ENCODE measurements at regions not wholly inside any gene's neighbourhood (a gene's known extent, or its start where the extent isn't known, plus 50 kb on each side); places are given as distances from the start of the nearest gene placed in this dataset.
"Not testable (repeated sequence)": the region's sequence is repeated elsewhere in the genome, so short reads cannot be mapped to it uniquely, and the experiment has no call there.

GRCh38 chr3:105096071-105096470 lies 270.6 kb upstream of the ALCAM start:
- DNase-seq = no peak

GRCh38 chr3:105101603-105102002 lies 265.1 kb upstream of the ALCAM start:
- DNase-seq = no peak

GRCh38 chr3:105103139-105103538 lies 263.6 kb upstream of the ALCAM start:
- no peak for DNase-seq

- no peak for DNase-seq
Measured at GRCh38 chr3:105108823-105109222, 257.9 kb upstream of the ALCAM start.

- DNase-seq = no peak
Measured at GRCh38 chr3:105118905-105119304, 247.8 kb upstream of the ALCAM start.

GRCh38 chr3:105119801-105120340 lies 246.8 kb upstream of the ALCAM start:
- DNase-seq = no peak

- DNase-seq = no peak
Measured at GRCh38 chr3:105130911-105131310, 235.8 kb upstream of the ALCAM start.

GRCh38 chr3:105137911-105138310 lies 228.8 kb upstream of the ALCAM start:
- no peak for DNase-seq

- DNase-seq = peak; percentile 16
Measured at GRCh38 chr3:105139881-105140560, 226.7 kb upstream of the ALCAM start.

- no peak for DNase-seq
Measured at GRCh38 chr3:105140899-105141367, 225.8 kb upstream of the ALCAM start.

- no peak for DNase-seq
Measured at GRCh38 chr3:105144837-105145236, 221.9 kb upstream of the ALCAM start.

- DNase-seq = no peak
Measured at GRCh38 chr3:105145511-105145910, 221.2 kb upstream of the ALCAM start.

GRCh38 chr3:105149197-105149596 lies 217.5 kb upstream of the ALCAM start:
- not testable (repeated sequence) for DNase-seq

GRCh38 chr3:105152987-105153386 lies 213.7 kb upstream of the ALCAM start:
- no peak for DNase-seq

- DNase-seq = no peak
Measured at GRCh38 chr3:105154692-105155091, 212.0 kb upstream of the ALCAM start.

GRCh38 chr3:105157067-105157765 lies 209.5 kb upstream of the ALCAM start:
- no peak for DNase-seq

GRCh38 chr3:105157766-105158085 lies 209.0 kb upstream of the ALCAM start:
- DNase-seq = no peak

- no peak for DNase-seq
Measured at GRCh38 chr3:105158286-105158685, 208.4 kb upstream of the ALCAM start.

GRCh38 chr3:105162448-105162847 lies 204.3 kb upstream of the ALCAM start:
- no peak for DNase-seq

- no peak for DNase-seq
Measured at GRCh38 chr3:105166893-105167292, 199.8 kb upstream of the ALCAM start.

- no peak for DNase-seq
Measured at GRCh38 chr3:105170423-105170822, 196.3 kb upstream of the ALCAM start.

- DNase-seq = no peak
Measured at GRCh38 chr3:105174017-105174615, 192.6 kb upstream of the ALCAM start.

- no peak for DNase-seq
Measured at GRCh38 chr3:105177576-105177975, 189.1 kb upstream of the ALCAM start.

- DNase-seq = no peak
Measured at GRCh38 chr3:105187344-105187743, 179.4 kb upstream of the ALCAM start.

Data from hematopoietic multipotent progenitor cell treated with erythropoietin and hydrocortisone succinate and interleukin-3 and kit ligand, for 8 days (in vitro differentiated cells).